ENCODE measurements at regions not wholly inside any gene's neighbourhood (a gene's known extent, or its start where the extent isn't known, plus 50 kb on each side); places are given as distances from the start of the nearest gene placed in this dataset.

GRCh38 chr4:157772907-157773306, 399.9 kb downstream of the GASK1B start:
- TF ChIP-seq CTCF (IDR thresholded peaks at IDR 0.05; ENCODE audit: low read depth, low read length, poor library complexity, severe bottlenecking): no peak
- no peak for TF ChIP-seq EZH2phosphoT487 (IDR thresholded peaks at IDR 0.05; ENCODE audit: borderline replicate concordance, low read length)

All from DOHH2 (cell line).